Astrocyte of the hippocampus (primary cell): ENCODE measurements at regions not wholly inside any gene's neighbourhood (a gene's known extent, or its start where the extent isn't known, plus 50 kb on each side); places are given as distances from the start of the nearest gene placed in this dataset.
"Not testable (repeated sequence)": the region's sequence is repeated elsewhere in the genome, so short reads cannot be mapped to it uniquely, and the experiment has no call there.

Source experiments
- DNase-seq: peaks from one replicate; pipeline ENCODE4 v3.0.0; 2011; ENCODE audit warnings: low read depth, low spot score

GRCh38 chr9:117938896-117939295, 234.7 kb downstream of the TLR4 start:
- no peak for DNase-seq

GRCh38 chr9:117944750-117945149, 240.5 kb downstream of the TLR4 start:
- DNase-seq = not testable (repeated sequence)

GRCh38 chr9:117945286-117945685, 241.1 kb downstream of the TLR4 start:
- DNase-seq = no peak

GRCh38 chr9:117951127-117951526, 246.9 kb downstream of the TLR4 start:
- DNase-seq = no peak

- no peak for DNase-seq
Measured at GRCh38 chr9:117952581-117952980, 248.4 kb downstream of the TLR4 start.

- peak; percentile 51 for DNase-seq
Measured at GRCh38 chr9:117957267-117957666, 253.1 kb downstream of the TLR4 start.

- DNase-seq = peak; percentile 80
Measured at GRCh38 chr9:117958726-117959125, 254.5 kb downstream of the TLR4 start.

- peak; percentile 10 for DNase-seq
Measured at GRCh38 chr9:117963493-117964090, 259.4 kb downstream of the TLR4 start.

- no peak for DNase-seq
Measured at GRCh38 chr9:117970276-117971050, 266.3 kb downstream of the TLR4 start.

- no peak for DNase-seq
Measured at GRCh38 chr9:117974108-117974507, 269.9 kb downstream of the TLR4 start.

- no peak for DNase-seq
Measured at GRCh38 chr9:117979914-117980313, 275.7 kb downstream of the TLR4 start.

GRCh38 chr9:117987945-117988344, 283.7 kb downstream of the TLR4 start:
- no peak for DNase-seq

GRCh38 chr9:117992006-117992405, 287.8 kb downstream of the TLR4 start:
- DNase-seq = no peak

GRCh38 chr9:118000581-118000980, 296.4 kb downstream of the TLR4 start:
- no peak for DNase-seq

- no peak for DNase-seq
Measured at GRCh38 chr9:118003240-118003639, 299.0 kb downstream of the TLR4 start.

- DNase-seq = no peak
Measured at GRCh38 chr9:118008246-118008645, 304.0 kb downstream of the TLR4 start.

GRCh38 chr9:118009614-118010013, 305.4 kb downstream of the TLR4 start:
- DNase-seq = peak; percentile 38

- no peak for DNase-seq
Measured at GRCh38 chr9:118017607-118018122, 313.5 kb downstream of the TLR4 start.

- no peak for DNase-seq
Measured at GRCh38 chr9:118023644-118024043, 319.4 kb downstream of the TLR4 start.

GRCh38 chr9:118028225-118028624, 324.0 kb downstream of the TLR4 start:
- DNase-seq = no peak

- no peak for DNase-seq
Measured at GRCh38 chr9:118029425-118029824, 325.2 kb downstream of the TLR4 start.

- no peak for DNase-seq
Measured at GRCh38 chr9:118034701-118035100, 330.5 kb downstream of the TLR4 start.

GRCh38 chr9:118038713-118039112, 334.5 kb downstream of the TLR4 start:
- no peak for DNase-seq
